ENCODE measurements at regions not wholly inside any gene's neighbourhood (a gene's known extent, or its start where the extent isn't known, plus 50 kb on each side); places are given as distances from the start of the nearest gene placed in this dataset.

DNA sequence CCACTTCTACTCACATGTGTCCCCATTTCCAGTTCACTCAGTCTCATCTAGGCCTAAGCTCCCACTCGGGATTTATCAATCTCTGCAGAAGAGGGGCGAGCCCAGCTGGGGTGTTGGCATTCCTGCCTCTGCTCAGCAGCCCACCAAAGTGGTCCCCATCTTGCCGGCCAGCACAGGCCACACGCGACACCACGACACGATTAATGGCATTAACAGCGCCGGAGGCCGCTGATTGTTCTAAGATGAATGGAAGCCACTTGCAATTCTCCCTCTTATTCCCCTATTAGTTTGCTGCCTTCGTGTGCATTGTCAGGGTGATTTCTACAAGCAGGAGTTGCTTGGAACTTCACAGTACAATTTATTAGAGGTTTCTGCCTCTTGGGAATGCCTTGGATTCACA lies 477.3 kb downstream of the SHQ1 start:
- TF ChIP-seq SPI1 (IDR thresholded peaks at IDR 0.05; ENCODE audit: low read depth, low read length) (no peak), POLR2AphosphoS5 (IDR thresholded peaks at IDR 0.05; ENCODE audit: low read depth, low read length) (no peak), POLR2A (IDR thresholded peaks at IDR 0.05; ENCODE audit: low read depth, low read length) (no peak)

Data from GM12891 (cell line).